Endothelial cell of umbilical vein (primary cell): ENCODE measurements at regions not wholly inside any gene's neighbourhood (a gene's known extent, or its start where the extent isn't known, plus 50 kb on each side); places are given as distances from the start of the nearest gene placed in this dataset.

Source experiments
- BruUV-seq: library from RNA; stranded (reverse); fragments of 400-500 nt; replicated peaks from 2 replicates; lab custom pipeline; 2021; lab: Mats Ljungman, UMichigan
- CTCF ChIA-PET: fragments of 300-600, 350-600 bp; sonication (Branson Sonifier 250); formaldehyde crosslinking; loops from one replicate; lab custom pipeline; 2021; ENCODE audit warnings: antibody characterized with exemption, inconsistent platforms; lab: Charles Lee
- POLR2A ChIA-PET: fragments of 300-600, 350-600 bp; sonication (Branson Sonifier 250); formaldehyde crosslinking; loops from one replicate; lab custom pipeline; 2021; ENCODE audit warnings: antibody characterized with exemption, inconsistent platforms; lab: Charles Lee
- DNase-seq: peaks from one replicate; pipeline ENCODE4 v3.0.0-alpha.2; 2011; ENCODE audit warnings: low read depth, low spot score
- FAIRE-seq: peaks from 2 replicates; lab custom pipeline; 2011; peaks lifted over from hg19 to GRCh38; lab: Jason Lieb, UNC
- H2AFZ ChIP-seq: 2 replicates; pipeline ENCODE4 v1.6.0; 2012; ENCODE audit warnings: low read depth, low read length, control low read depth, inconsistent platforms
- H3K27ac ChIP-seq: 2 replicates; pipeline ENCODE4 v1.5.1; 2011; ENCODE audit warnings: low read depth, mild to moderate bottlenecking, control low read depth, low read length, moderate library complexity; ENCODE audit not compliant: insufficient read depth
- H3K27me3 ChIP-seq, 2 experiments: 2 replicates each; pipeline versions ENCODE4 v1.6.0 to v1.6.1; 2011; ENCODE audit warnings: low read length in 2 of 2, mixed read lengths in 1 of 2; ENCODE audit not compliant: control insufficient read depth in 2 of 2, insufficient read depth in 2 of 2
- H3K36me3 ChIP-seq, 2 experiments: 2 replicates in 1 of 2; 3 replicates in 1 of 2; pipeline ENCODE4 v1.5.1; 2011; ENCODE audit warnings: low read length in 2 of 2, mild to moderate bottlenecking in 1 of 2, moderate library complexity in 1 of 2; ENCODE audit not compliant: control insufficient read depth in 2 of 2, insufficient read depth in 2 of 2; ENCODE audit errors: extremely low read depth in 1 of 2
- H3K4me1 ChIP-seq: 3 replicates; pipeline ENCODE4 v1.5.1; 2011; ENCODE audit warnings: mild to moderate bottlenecking, low read length; ENCODE audit not compliant: control insufficient read depth, insufficient read depth; ENCODE audit errors: extremely low read depth
- H3K4me2 ChIP-seq: 2 replicates; pipeline ENCODE4 v1.6.1; 2011; ENCODE audit warnings: low read length, control low read depth, mixed read lengths; ENCODE audit not compliant: insufficient read depth
- H3K4me3 ChIP-seq, 3 experiments: fragments of 200-600 bp in 1 of 3; sonication (generic), shearing (Covaris generic) in 1 of 3; replicated peaks in 1 of 3; 2 replicates each; pipeline ENCODE4 v1.5.1; 2011 to 2016; ENCODE audit warnings: control low read depth in 3 of 3, low read length in 3 of 3, mild to moderate bottlenecking in 2 of 3, inconsistent platforms in 1 of 3, low read depth in 1 of 3, moderate library complexity in 1 of 3; ENCODE audit not compliant: insufficient read depth in 1 of 3
- H3K79me2 ChIP-seq: 2 replicates; pipeline ENCODE4 v1.6.0; 2012; ENCODE audit warnings: low read length, inconsistent platforms; ENCODE audit not compliant: control insufficient read depth, insufficient read depth
- H3K9ac ChIP-seq: replicated peaks from 2 replicates; pipeline ENCODE3; 2011; ENCODE audit warnings: low read length, control low read depth; ENCODE audit not compliant: insufficient read depth; ENCODE audit errors: extremely low read depth
- H3K9me1 ChIP-seq: replicated peaks from 3 replicates; pipeline ENCODE4 v1.6.0; 2011; ENCODE audit warnings: mild to moderate bottlenecking, low read length; ENCODE audit not compliant: control insufficient read depth, insufficient read depth; ENCODE audit errors: extremely low read depth
- H3K9me3 ChIP-seq: replicated peaks from 2 replicates; pipeline ENCODE4 v1.5.1; 2012; ENCODE audit warnings: low read length, inconsistent platforms; ENCODE audit not compliant: control insufficient read depth, insufficient read depth
- H4K20me1 ChIP-seq: replicated peaks from 2 replicates; pipeline ENCODE3; 2011; ENCODE audit warnings: mild to moderate bottlenecking, low read length; ENCODE audit not compliant: control insufficient read depth, insufficient read depth; ENCODE audit errors: extremely low read depth
- CTCF ChIP-seq, 2 donors: IDR thresholded peaks; 1 replicate in 1 of 2; 2 replicates in 1 of 2; pipeline ENCODE4 v1.5.1; 2011; ENCODE audit warnings: low read length in 2 of 2, mild to moderate bottlenecking in 2 of 2, moderate library complexity in 2 of 2, control low read depth in 1 of 2, inconsistent platforms in 1 of 2, low read depth in 1 of 2; ENCODE audit not compliant: insufficient read depth in 1 of 2; ENCODE audit errors: extremely low read depth in 1 of 2
- EZH2 ChIP-seq: IDR thresholded peaks from 2 replicates; pipeline ENCODE4 v1.6.1; 2012; ENCODE audit warnings: borderline replicate concordance, low read depth, mild to moderate bottlenecking, moderate library complexity, low read length, inconsistent platforms; ENCODE audit not compliant: severe bottlenecking
- FOS ChIP-seq: IDR thresholded peaks from 2 replicates; pipeline ENCODE4 v1.6.1; 2011; ENCODE audit warnings: mild to moderate bottlenecking, low read length, moderate library complexity, borderline replicate concordance; ENCODE audit not compliant: insufficient read depth
- GATA2 ChIP-seq: IDR thresholded peaks from 2 replicates; pipeline ENCODE4 v1.7.0; 2011; ENCODE audit warnings: low read depth, mild to moderate bottlenecking, moderate library complexity, mixed read lengths, low read length; ENCODE audit not compliant: insufficient read length, insufficient read depth
- JUN ChIP-seq: IDR thresholded peaks from 2 replicates; pipeline ENCODE4 v1.6.1; 2011; ENCODE audit warnings: borderline replicate concordance, low read depth; ENCODE audit not compliant: insufficient read length, insufficient read depth
- MYC ChIP-seq: IDR thresholded peaks from one replicate; pipeline ENCODE4 v1.6.1; 2011; ENCODE audit warnings: mild to moderate bottlenecking, low read depth, low read length
- POLR2A ChIP-seq: IDR thresholded peaks from 2 replicates; pipeline ENCODE4 v1.6.1; 2012; ENCODE audit warnings: low read depth, mild to moderate bottlenecking, control low read depth, low read length
- POLR2AphosphoS5 ChIP-seq: IDR thresholded peaks from 2 replicates; pipeline ENCODE4 v1.6.1; 2012; ENCODE audit warnings: low read depth, mild to moderate bottlenecking, control low read depth, low read length, moderate library complexity; ENCODE audit not compliant: insufficient read depth
- dilution Hi-C: fragments of 300-500 bp; cut with MboI; formaldehyde crosslinking; loops from one replicate; pipeline ENCODE4 v1.15.0; 2019; ENCODE audit warnings: low sequenced_read_pairs; ENCODE audit not compliant: extremely low pct_ligation_motif_present
- intact Hi-C: fragments of 100-400 bp; cut with micrococcal nuclease; formaldehyde crosslinking; loops from one replicate; pipeline ENCODE4 v1.10.0; 2022
- TF ChIP-seq, protein P1 (sequence below): IDR thresholded peaks from 2 replicates; pipeline ENCODE4 v1.6.1; 2011; ENCODE audit not compliant: insufficient read depth, insufficient read length

DNA sequence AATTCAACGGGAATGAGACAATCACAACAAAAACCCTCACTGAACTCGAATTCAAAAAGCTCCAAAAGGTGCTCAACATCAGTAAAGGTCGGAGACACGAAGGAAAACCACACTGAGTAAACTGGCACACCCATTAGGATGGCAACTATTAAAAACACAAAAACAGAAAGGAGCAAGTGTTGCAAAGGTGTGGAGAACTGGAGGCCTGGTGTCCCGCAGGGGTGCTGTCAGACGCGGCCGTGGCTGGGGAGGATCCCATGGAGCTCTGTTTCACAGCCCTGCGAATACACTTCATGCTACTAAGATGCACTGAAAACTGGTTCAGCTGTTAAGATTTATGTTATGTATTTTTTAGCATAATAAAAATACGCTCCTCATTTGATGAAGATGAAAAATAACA, 730.6 kb downstream of the GALR1 start:
- ChIA-PET CTCF (no interaction called here), POLR2A (no interaction called here)
- no peak overlapping the region for H3K4me3 ChIP-seq
- FAIRE-seq, result no peak
- no peaks in the 10 kb centered on the region for H3K79me2 ChIP-seq
- H3K4me2 ChIP-seq, result no peak overlapping the region
- no peaks in the 10 kb centered on the region for H3K27me3 ChIP-seq
- intact Hi-C loops, result no loop called here
- TF ChIP-seq EZH2 (no peak), POLR2AphosphoS5 (no peak), POLR2A (no peak), CTCF (IDR thresholded peaks at IDR 0.05; ENCODE audit: extremely low read depth in 1 of 2, insufficient read depth in 1 of 2, low read depth in 1 of 2, low read length in 2 of 2) (no peak), FOS (no peak), MYC (no peak), JUN (no peak), GATA2 (no peak)
- TF ChIP-seq, protein P1, sequence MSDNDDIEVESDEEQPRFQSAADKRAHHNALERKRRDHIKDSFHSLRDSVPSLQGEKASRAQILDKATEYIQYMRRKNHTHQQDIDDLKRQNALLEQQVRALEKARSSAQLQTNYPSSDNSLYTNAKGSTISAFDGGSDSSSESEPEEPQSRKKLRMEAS, result no peak
- H3K36me3 ChIP-seq, result no peaks in the 10 kb centered on the region
- no TSS peak for BruUV-seq
- H3K9me1 ChIP-seq, result no peaks in the 10 kb centered on the region
- DNase-seq, result no peak
- no peak overlapping the region for H2AFZ ChIP-seq
- dilution Hi-C loops, result no loop called here
- H3K27ac ChIP-seq, result no peak overlapping the region
- peaks cover 8% of the 10 kb centered on the region for H3K9me3 ChIP-seq
- H4K20me1 ChIP-seq, result no peaks in the 10 kb centered on the region
- H3K9ac ChIP-seq, result no peak overlapping the region
- no peaks in the 10 kb centered on the region for H3K4me1 ChIP-seq
